GM21360 (cell line): ENCODE measurements at regions not wholly inside any gene's neighbourhood (a gene's known extent, or its start where the extent isn't known, plus 50 kb on each side); places are given as distances from the start of the nearest gene placed in this dataset.
A peak's percentile ranks its signal among the peaks of the same experiment; 100 is the strongest.
"Not testable (repeated sequence)": the region's sequence is repeated elsewhere in the genome, so short reads cannot be mapped to it uniquely, and the experiment has no call there.

Experiments
- ATAC-seq: cut with Tn5 transposase; IDR thresholded peaks from one replicate; pipeline ENCODE4 v1.9.1; 2021; ENCODE audit warnings: mild to moderate bottlenecking, moderate library complexity; ENCODE audit not compliant: unreplicated experiment

DNA sequence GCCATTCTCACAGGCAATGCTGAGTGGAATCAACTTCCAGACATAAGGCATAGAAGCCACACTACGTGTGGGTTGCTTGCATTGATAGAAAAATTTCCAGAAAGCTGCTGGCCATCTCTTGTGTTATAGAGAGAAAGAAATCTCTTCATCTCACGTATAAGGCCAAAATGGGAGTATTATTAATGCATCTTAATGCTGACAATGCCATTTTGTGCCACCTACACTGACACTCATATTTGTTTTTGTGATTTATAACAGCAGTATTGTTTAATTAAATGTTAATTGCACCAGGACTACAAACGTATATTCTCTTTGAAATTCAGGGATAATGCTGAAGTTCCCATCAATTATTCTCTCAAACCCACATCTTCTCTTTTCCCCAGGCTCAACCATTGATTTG is 56.1 kb upstream of the TMEM132D start:
- ATAC-seq: no peak

DNA sequence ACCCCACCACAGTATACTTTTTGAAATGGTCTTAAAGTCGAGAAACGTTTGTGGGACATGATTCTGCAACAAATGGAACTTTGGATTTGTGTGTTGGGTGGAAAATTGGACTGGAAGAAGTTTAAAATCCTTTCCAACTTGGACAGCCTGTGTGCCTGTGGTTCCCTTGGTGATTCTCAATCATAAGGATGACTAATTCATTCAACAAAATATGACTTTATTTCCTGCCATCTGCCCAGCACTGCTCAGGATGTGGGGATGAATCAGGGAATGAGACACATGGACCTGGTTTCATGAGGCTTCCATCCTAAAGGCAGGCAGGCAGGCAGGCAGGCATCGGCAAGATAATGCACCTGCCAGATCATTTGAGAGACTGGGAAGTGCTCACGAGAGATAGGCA is 57.3 kb upstream of the TMEM132D start:
- no peak for ATAC-seq

DNA sequence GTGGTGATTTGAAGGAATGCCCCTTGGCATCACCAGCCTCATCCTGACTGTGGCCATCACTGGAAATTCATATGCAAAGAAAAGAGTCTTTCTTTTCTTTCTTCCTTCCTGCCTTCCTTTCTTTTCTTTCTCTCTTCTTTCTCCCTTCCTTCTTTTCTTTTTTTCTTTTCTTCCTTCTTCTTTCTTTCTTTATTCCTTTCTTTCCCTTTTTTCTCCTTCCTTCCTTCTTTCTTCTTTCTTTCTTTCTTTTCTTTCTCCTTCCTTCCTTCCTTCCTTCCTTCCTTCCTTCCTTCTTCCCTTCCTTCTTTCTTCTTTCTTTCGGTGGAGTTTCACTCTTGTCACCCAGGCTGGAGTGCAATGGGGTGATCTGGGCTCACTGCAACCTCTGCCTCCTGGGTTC is 58.0 kb upstream of the TMEM132D start:
- ATAC-seq: no peak

DNA sequence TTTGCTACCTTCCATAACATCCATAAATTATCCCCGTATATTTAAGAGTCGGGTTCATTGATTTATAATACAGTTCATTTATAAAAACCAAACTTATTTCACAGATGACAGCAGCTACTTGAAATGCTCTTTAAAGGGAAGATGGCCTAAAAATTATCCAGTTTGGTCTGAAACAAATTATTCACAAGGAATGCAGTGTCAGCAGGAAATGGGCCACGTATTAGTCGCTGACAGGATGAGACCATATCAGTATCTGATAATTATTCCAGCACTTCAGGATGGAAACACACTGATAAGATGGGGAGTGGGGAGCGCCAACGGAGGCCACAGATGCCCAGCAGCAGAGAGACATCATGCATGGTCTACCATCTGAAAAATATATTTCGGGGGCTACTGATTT is 60.5 kb upstream of the TMEM132D start:
- no peak for ATAC-seq

DNA sequence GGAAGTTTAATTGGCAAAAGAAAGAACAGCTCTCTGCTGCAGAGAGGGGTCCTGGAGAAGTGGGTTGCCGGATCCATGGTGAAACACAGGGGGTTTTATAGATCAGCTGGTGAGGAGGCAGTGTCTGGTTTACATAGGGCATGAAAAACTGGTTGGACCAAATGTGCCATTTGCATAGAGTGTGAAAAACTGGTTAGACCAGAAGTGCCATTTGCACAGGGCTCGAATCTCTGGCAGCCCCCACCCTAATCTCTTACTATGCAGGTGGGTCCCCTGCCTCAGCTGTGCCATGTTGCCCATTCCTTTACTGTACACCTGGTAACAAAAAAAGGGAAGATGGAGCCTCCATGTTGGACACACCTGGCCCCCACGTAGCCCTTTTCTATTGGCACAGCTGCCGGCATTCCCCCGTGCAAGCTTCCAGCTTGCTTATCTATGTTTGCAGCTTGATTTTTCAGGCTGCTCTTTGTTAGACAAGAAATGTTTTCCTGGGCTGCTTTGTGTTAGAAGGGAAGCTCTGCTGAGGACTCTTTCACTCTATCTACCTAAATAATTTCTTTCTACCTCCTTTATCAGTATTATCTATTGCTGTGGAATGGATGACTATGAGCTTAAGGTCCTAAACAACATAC is 61.1 kb upstream of the TMEM132D start:
- no peak for ATAC-seq

DNA sequence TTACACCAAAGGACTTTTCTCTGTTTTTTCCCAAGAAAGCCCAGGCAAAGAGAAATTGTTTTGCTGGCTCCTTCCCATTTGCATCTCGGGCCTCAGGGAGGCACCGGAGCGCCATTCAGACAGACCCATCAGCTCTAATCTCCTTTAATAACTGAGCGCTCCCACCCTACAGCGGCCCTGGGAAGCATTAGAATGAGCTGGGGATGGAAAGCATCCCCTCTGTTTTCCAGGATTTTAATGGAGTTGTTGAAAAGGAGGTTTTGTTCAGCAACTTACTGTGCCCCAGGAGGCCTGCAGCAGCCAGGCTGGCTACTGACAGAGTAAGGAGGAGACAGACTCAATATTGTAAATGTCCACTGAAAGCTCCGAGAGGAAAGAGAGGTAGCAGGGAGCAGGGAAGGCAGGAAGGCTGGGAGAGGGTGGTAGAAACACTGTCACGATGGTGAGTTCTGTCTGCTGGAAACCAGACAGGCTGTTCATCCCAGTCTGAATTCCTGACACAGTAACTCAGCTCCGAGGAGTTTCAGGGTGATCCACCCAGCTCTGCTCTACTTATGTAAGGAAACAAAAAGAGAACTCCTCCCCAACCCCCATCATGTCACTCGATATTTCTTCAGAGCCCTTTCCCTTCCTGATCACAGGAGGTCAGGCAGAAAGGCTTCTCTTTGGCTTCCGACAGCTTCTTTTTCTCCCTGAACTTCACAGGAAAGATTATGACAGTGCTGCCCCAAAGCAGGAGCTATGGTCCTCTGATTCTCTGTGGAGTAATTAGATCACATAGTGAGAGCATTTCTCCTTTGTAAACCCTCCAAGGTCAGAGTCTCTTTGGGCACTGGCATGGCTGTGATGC is 62.5 kb upstream of the TMEM132D start:
- no peak for ATAC-seq

DNA sequence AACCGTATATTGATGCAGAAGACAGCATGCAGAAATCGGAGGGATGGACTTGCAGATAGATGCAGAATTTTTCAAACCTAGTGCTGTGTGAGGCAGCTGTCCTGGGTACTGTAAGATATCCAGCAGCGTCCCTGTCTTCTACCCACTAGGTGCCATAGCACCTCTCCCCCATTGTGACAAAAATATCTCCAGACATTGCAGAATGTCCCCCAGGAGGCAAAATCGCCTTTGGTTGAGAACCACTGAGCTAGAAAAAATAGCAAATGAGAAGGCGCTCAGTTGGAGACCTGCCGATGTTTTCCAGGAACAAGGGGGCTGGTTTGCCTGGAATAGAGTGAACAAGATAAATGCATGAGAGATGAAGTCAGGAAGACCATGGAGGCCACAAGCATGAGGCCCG is 67.9 kb upstream of the TMEM132D start:
- no peak for ATAC-seq

DNA sequence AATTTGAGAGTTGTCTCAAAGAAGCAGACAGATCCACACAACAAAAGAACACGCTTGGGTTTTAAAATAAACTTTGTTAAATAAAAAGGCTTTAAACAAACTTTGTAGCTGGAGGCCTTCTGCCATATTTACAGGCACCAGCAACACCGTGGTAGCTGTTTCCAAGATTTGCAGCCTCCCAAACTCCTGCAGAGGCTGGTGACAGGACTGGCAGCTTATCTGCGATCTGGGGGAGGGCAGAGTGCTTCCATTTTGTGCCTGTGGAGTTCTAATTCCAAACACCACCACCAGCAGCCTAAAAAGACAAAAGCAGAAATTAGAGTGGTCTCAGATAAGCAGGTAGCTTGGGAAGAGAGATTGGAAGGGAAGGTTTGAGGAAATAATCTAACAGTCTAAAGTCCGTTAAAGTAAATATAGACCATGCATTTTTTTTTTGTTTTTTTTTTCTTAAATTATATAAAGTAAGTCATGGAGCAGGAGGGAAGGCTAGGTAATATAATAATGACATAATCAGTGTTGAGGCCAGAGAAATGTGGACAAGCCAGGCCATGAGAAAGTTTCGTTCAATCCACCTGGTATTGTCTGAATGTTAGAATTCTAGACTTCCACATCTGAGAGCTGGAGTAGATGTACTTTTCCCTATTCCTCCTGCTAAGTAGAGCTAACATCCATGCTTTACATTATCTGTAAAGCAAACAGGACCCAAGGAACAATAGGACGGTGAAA is 69.6 kb upstream of the TMEM132D start:
- no peak for ATAC-seq

DNA sequence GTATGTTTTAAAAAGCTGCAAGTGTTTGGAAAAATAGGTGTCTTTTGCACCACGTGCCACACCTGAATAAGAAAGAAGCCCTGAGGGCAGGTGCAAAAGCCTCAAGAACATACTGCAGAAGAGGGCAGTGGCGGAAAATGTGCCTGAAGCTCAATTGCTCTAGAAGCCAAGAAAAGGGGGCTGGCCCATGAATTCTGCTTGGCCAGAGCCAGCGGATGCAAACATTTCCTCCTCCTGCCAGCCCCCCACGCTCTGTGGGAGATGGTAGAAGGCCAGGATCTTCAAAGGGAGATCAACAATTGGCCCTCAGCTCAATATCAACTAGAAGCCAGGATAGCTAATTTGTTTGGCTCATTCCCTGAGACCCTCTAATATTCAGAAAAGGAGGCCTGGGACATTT is 80.3 kb upstream of the TMEM132D start:
- ATAC-seq: no peak

DNA sequence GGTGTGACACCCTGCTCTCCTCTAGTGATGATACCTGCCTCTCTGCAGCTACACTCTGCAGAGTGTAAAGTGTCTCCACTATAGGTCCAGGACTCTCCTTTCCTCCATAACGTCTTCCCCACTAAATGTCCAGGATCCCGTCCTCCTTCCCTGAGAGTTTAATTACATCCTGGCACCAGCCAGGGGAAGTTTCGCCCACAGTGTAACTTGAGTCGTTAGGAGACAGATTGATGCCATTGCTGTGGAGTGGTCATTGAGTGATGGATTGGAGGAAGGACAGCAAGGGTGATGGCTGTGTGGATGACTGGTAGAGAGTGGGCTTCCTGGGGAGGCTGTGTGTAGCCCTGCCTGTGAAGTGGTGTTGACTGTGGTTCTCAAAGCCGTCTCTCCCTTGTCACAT is 84.0 kb upstream of the TMEM132D start:
- ATAC-seq: no peak

DNA sequence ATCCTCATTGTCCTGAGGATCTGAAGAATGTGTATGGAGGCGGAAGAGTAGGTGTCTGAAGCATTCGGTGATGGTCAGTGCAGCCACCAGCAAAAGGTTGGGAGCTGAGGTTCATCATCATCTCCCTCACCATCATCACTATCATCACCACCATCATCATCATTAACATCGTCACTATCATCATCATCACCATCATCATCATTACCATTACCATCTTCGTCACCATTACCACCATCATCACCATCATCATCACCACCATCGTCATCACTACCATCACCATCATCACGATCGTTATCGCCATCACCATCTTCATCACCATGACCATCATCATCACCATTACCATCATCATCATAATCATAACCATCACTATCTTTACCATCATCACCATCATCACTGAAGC is 90.8 kb upstream of the TMEM132D start:
- no peak for ATAC-seq

DNA sequence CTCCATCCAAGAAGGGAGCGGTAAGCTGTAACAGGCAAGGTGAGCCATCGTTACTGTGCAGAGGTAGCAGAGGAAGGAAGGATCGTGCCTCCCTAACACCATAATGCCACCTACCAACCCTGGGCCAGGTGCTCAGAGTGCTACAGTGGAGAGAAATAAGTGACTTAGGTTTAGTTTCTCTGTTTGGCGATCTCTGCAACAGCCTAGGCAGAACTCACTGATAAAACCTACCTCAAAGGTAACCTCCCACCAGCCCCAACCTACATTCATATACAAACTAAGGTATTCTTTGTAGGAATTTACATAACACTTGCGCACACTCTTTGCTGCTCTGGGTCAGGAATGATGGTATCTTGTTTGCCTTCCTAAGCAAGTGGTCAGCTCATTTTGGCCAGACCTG is 93.4 kb upstream of the TMEM132D start:
- ATAC-seq: no peak

DNA sequence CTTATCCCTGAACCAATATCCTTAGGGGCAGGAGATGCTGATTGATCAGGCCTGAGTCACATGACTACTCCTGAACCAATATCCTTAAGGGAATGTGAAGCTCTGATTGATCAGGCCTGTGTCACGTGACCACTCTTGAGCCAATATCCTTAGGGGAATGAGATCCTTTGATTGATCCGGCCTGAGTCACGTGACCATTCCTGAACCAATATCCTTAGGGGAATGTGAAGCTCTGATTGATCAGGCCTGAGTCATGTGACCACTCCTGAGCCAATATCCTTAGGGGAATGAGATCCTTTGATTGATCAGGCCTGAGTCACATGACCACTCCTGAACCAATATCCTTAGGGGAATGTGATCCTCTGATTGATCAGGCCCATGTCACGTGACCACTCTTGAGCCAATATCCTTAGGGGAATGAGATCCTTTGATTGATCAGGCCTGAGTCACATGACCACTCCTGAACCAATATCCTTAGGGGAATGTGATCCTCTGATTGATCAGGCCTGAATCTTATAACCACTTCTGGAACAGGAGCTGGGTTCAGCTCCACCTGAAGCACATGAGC is 100.6 kb upstream of the TMEM132D start:
- ATAC-seq: not testable (repeated sequence)

DNA sequence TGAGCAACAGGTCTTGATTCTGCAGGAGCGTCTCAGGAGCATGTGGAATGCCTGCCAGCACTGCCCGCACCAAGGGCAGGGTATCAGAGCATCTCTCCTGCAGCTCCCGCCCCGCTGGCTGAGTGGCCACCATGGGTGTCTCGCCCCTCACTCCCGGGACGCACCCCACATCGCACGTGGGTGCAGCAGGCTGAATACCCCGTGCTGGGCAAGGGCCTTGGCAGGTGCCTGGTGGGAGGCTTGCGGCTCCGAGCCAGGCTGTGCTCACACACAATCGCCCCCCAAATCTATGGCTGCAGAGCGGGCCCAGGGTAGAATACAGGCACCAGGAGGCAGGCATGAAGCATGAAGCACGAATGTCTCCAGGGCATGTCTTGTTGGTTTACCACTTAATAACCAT is 103.9 kb upstream of the TMEM132D start:
- ATAC-seq: no peak

DNA sequence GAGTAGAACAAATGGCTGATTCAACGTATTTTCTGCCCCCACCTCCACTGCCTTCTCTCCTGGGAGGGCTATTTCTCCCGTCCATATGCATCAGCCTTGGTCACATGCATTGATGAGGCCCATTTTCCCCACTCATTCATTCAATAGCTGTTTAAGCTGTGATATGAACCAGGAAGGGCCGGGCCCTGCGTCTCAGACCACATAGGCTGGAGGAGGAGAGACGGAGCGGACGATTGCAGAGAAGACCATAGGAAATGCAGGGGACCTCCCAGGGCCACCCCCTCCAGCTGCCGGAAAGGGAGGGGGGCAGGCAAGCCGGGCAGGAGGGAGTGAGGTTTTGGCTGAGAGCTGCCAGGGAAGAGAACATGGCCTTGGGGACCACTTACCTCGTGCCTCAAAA is 104.4 kb upstream of the TMEM132D start:
- ATAC-seq: no peak

DNA sequence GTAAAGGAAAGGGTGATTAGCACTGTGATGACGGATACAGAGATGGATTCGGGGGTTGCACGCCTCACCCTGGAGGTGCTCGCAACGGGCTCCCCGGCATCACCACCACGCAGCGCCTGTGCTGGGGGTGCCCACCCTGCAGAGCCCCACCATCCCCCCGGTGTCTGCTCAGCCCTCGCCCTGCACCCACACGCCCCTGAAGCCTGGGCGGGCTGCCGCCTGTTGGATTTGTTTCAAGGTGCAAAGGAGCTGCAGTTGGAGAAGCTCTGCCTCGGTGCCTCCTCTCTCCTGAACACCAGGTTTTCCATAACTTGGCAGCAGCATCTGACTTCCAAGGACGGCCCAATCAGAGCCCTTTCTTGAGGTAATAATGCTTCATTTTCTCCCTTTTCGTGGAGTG is 106.1 kb upstream of the TMEM132D start:
- ATAC-seq: no peak

DNA sequence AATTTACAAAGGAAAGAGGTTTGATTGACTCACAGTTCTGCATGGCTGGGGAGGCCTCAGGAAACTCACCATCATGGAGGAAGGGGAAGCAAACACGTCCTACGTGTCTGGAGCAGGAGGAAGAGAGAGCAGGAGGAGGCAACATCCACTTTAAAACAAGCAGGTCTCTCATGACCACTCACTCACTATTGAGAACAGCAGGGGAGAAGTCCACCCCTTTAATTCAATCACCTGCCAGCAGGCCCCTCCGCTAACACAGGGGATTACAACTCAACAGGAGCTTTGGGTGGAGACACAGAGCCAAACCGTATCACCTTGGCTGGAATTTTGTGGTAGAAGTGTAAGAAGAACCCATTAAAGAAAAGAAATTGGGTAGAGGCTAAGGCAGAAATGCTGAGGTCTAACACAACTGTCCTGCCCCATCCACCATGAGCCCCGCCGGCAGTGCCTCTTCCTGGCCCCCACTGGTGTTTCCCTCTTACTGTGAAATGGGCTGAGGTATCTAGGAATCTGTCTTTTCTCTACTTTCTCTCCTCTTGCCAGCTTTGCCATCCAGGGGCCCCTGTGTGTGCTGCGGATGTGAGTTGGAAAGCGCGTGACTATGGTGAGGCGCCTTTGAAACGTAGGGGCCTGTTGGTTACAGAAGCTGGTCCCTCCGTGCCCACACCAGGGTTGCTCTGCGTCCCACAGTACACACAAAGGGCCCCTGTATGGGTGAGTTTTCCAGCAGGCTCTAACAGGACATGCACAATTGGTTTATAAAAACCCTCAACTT is 108.0 kb upstream of the TMEM132D start:
- ATAC-seq: no peak

DNA sequence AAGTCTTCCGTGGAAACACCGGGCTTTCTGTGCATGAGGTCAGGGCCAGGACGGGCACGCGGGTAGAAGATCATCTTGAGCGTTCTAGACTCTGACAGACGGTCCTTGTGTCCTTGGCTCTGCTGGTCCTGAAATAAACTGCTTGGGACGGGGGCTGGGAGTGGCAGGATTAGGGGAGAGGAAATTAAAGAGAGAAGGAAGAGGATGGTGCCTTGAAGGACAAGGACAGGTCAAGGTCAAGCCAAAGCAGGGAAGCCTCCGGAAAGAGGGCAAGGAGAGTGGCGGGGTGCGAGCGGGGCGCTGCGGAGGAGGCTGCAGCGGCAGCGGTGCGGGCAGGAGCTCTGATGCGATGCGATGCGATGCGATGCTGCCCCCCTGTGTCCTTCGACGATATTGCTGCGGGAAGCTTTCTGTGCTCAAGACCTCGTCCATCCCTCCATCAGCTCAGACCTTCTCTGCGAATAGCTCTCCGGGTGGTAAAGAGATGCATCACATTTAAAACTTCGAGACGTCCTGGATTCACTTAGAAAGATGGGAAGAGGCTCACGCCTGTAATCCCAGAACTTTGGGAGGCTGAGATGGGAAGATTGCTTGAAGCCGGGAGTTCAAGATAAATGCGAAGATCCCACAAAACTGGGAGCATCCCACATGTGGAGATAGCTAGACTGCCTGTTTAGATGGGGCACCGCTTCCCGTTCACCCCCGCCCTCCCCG is 110.1 kb upstream of the TMEM132D start:
- peak; percentile 73 for ATAC-seq

DNA sequence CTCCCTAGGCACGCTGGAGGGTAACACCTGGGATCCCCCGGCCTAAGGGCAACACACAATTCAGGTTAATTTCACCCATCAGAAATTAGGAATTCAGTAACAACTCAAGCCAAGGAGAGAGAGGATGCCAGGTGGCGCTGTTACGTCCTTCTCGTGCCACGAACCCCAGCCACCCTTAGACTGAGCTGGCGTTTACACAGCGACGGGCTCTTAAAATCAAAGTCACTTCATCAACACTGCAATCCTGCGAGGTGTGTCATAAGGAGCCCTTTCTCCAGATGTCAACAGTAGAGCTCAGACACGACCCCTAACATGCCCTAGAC is 110.6 kb upstream of the TMEM132D start:
- ATAC-seq: no peak

DNA sequence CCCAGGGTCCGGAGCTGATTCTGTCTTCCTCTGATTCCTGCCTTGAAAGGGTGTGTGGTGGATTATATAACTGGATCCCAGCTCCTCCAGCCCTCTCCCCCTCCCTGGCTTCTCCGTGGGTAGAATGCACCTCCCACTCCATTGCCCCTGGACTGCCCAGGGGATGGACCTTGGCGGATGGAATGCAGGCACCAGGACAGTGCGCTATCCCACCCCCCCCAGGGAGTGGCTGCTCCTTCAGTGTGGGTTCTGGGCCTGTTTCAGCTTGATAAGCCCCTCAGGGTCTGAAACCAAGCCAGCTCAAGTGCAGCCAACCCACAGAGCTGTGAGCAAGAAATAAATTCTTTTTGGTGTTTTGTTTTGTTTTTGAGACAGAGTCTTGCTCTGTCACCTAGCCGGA is 112.4 kb upstream of the TMEM132D start:
- ATAC-seq: no peak
